Fibroblast of skin of left biceps (primary cell): ENCODE measurements at regions not wholly inside any gene's neighbourhood (a gene's known extent, or its start where the extent isn't known, plus 50 kb on each side); places are given as distances from the start of the nearest gene placed in this dataset.
"Not testable (repeated sequence)": the region's sequence is repeated elsewhere in the genome, so short reads cannot be mapped to it uniquely, and the experiment has no call there.

ENCODE experiments used
- DNase-seq, 2 experiments: peaks; one replicate each; pipeline ENCODE4 v3.0.0-alpha.2; 2013; ENCODE audit warnings: low read depth in 2 of 2

DNA sequence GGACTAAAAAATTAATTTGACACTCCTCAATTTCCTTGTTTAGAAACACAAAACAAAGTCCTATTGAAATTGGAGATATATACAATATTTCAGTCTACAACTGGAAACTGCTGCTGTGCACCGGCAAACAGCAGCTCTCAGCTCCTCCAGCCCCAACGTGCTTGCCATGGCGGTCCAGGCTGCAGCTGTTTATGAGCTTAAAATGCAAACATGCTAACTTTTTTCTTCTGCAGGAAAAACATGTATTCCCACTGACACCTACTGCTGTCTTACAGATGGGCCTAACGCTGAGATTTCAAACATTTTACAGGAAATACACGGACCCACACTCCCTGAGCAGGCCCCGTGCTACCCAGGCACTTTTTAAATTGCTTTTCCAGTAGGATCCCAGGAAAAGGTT lies 195.5 kb downstream of the BCL11A start:
- no peak for DNase-seq

DNA sequence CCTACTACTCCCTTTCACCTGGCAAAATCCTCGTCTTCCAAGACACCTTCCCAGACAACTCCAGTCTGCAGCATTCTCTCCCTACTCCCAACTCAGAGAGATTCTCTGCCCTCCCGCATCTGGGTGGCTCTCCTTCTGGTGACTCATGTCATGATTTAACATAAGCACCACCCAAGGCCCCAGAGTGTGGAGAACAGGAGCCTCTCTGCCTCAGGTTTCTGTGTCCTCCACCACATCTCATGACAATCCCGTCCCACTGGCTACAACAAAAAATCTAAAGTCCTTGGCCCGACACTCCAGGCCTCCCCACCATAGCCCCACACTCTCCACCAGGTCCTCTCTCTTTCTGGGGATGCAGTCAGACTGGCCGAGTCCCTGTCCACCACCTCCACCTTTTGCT lies 197.1 kb downstream of the BCL11A start:
- DNase-seq: no peak

DNA sequence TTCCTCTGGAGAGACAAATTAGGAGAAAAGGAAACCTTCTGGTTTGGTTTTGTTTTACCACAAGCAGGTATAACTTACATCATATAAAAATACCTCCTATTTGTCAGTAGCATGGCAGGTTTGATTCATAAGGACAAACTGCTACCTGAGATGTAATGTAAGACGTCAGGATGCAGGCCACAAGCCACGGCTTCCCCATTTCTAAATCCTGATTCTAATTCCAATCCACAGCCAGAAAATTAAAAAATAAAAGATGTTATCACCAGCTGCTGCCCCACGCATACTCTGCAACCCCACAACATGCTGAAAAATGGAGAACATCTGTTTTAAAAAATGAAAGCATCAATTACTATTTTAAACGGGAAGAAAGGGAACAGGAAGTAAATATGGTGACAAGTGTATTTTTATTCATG lies 197.6 kb downstream of the BCL11A start:
- no peak for DNase-seq

DNA sequence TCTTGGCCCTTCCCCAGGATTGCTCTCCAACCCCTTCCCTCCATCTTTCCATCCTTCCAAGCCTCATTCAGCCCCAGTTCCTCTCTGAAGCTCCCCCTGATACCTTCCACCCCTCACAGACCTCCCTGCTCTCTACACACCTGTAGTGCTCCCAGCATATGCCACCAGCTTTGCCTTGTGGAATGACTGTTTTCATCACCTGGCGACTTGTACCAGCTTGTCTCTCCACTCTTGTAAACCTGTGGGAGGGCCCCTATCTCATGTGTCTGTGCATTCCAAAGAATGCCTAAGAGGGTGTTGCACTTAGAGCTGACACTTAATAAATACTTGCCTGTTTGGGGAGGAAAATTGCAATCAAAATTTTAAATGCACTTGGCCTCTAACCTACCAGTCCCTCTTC lies 198.7 kb downstream of the BCL11A start:
- DNase-seq: no peak

DNA sequence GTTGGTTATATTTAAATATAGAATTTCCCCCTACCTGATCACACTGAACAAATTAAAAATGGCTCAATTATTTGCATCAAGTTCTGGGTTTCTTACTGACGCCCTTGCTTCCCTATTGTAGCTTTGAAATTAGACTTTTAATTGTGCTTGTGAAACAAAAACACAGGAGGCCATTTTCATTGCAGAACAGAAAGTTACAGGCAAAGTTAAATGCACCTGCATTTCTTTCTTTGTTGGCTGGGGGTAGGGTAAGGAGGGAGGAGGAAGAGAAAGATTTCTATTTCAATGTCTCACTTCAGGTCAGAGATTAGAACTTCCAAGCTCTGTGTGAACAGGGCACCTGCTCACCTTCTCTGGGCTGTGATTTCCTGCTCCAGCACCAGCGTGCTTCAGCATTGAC lies 199.6 kb downstream of the BCL11A start:
- DNase-seq: no peak

DNA sequence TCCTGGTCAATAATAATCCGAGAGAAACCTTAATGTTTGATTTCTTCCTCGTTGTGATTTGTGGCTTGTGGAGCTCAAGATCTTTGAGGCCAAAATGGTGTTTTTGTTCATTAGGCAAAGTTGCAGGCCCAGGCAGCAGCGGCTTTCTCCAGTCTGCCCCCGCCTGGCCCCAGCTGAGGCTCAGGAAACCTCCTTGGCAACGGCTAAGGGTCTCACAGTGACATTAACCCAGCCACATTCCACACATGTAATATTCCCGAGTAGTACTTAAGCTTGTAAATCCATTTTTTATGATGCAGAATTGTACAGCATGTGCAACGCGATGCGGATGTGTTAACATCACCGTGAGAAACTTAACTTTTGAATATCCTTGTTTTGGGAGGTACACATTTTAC lies 200.1 kb downstream of the BCL11A start:
- DNase-seq: no peak

DNA sequence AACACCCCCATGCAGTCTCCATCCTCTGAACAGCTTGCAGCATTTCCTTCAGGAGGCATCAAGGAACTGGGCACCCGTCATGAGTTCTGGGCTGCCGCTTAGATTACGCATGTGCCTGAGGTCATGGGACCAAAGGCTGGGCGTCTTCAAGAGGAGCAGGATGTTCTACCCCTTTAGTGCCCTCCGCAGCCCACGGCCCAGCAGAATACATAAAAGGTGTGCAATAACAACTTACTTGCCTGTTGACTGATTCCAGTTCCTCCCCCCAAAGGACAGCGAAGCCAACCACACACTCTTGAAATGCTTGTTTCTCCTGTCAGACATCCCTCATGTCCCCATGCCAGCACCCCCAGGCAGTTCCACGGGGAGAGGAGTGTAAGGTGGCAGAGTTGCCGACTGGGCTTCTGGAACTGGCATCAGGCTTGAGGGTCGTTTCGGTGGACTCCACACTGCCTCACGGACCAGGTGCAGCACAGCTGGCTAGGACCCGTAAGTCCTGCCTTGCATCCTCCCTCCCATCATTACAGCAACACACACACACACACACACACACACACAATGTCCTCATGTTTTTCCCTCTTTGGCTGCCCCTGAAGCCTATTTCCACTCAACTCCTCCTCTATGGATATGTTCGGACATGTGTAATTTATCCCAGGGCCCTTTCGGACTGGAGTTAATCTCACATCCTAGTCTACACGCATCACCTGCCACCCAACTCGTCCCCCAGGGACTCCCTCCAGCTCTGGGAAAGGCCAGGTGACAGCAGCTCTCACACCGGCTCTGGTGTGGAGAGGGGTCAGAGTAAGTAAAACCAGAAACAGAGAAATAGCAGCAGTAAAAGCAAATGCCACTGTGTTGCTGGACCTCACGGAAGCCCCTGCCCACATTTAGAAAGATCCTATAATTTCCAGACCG lies 200.7 kb downstream of the BCL11A start:
- DNase-seq: no peak

DNA sequence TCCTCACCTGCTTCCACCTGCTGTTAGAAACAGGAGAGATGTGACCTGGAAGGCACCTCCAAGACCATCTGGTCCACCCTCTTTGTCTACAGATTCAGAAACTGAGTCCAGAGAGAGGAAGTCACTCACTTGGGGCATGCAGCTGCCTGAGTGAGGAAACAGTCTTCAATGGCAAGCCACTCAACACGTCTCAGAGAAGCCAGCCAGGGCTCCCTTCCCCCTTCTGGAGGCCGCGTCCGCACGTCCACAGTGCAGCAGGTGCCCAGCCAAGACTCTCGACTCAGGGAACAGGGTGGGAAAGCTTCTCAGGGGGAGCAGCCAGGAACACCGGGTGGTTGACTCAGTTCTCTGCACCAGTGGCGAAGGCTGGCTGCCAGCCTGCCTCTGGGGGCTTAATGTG lies 201.7 kb downstream of the BCL11A start:
- DNase-seq: no peak

DNA sequence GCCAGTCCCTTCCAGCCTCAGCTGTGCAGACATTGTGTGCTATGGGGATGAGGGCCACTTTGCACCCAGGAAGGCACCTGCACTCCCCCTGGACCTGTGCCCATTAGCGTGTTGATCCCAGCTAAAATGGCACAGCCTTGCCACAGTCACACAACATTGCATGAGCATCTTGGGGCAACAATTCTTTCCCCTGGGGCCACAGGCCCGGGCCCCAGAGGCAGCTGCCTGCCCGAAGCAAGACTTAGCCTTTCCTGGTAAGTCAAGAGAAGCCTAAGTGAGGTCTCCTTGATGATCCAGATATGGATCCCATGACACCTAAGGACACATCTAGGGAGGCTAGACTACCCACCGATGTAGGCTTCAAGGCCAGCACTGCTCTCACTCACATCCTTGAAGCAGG lies 202.1 kb downstream of the BCL11A start:
- DNase-seq: no peak

DNA sequence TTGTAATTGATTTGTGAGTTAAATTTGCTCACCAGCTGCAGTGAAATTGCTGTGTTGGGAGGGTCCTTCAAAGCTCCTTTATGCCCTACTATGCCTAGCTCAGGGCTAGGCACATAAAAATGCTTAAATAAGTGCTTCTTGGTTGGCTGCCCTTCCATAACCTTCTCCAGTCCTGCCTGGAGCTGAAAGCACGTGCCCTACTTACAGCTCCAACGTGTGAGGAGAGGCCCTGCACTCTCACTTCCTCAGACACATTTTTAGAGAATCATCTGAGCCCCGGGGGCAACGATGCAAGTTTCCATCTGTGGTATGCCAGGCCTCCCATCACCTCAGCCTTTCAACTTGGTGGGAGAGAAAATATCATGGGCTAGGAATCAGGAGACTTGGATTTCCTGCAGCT lies 202.7 kb downstream of the BCL11A start:
- no peak for DNase-seq

DNA sequence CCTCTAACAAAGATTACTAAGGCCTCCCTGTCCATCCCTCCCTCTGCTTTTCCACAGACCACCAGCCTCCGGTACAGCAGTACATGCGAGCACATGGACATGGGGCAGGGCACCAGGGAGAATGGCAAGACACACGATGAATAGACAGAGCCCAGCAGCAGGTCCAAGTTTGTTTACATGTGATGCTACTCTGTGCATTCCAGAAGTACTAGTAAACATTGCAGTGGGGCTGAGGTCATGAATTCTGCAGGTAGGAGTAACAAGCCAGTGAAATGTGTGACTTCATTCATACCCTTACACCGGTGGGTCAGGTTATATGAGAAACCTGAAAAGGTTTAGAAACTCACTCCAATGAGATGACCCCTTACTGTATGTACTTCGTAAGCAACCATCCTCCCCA lies 205.7 kb downstream of the BCL11A start:
- no peak for DNase-seq

DNA sequence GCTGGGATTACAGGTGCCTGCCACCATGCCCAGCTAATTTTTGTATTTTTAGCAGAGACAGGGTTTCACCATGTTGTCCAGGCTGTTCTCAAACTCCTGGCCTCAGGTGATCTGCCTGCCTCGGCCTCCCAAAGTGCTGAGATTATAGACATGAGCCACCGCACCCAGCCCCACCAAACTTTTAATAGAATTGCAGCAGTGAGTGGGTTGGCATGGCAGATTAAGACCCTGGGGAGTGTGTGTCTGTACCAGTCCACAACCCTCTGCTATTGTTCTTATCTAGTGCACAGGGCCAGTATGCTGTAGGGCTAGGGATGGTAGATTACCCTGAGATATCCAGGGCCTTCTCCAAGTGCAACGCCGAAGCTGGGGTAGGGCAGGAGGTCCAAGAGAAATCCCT lies 211.0 kb downstream of the BCL11A start:
- not testable (repeated sequence) for DNase-seq

DNA sequence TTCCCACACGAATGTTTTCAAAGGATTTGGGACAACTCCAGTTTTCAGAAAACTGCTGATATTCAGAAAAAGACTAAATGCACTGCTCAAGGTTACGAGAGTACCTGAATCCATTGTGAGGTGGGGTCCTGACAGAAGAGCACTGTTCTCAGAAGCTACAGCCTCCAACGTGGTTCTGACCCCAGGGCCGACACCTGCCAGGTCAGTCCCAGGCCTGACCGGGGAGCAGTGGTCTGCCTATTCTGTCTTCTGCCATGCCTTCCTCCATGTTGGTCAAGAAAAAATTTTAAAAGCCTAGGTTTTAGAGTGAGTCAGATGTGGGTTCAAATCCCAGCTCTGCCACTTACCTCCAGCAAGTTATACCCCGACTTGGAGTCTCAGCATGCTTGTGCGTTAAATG lies 212.3 kb downstream of the BCL11A start:
- no peak for DNase-seq

DNA sequence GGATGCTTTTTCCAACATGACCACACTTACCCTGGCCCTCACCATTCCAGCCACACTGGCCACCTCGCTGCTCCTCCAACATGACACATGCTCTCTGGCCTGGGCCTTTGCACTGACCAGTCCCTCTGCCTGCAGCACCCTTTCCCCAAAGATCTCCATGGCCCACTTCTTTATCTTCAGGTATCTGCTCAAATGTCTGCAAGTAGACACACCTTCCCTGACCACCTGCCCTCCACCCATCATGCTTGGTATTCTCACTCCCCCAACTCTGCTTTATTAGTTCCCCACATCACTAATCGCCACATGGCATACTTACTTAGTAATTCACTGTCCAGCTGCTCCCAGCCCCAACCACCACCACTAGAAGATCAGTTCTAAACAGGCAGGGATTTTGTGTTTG lies 214.2 kb downstream of the BCL11A start:
- DNase-seq: no peak

DNA sequence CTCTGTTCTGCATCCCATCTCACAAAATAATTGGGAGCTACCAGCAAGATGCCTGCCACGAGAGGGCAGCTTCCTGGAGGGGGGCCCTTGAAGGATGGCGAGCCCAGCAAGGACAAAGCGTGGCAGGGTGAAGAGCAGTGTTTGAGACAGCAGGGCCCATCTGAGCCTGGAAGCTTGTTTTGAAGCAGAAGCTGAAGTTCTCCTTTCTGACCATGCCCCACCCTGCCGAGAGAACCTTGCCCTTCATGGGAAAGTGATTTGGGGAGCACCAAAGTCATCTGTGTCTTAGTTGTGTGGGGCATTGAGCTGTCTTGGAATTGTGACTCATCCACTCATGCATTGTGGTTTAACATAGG lies 216.3 kb downstream of the BCL11A start:
- DNase-seq: no peak

DNA sequence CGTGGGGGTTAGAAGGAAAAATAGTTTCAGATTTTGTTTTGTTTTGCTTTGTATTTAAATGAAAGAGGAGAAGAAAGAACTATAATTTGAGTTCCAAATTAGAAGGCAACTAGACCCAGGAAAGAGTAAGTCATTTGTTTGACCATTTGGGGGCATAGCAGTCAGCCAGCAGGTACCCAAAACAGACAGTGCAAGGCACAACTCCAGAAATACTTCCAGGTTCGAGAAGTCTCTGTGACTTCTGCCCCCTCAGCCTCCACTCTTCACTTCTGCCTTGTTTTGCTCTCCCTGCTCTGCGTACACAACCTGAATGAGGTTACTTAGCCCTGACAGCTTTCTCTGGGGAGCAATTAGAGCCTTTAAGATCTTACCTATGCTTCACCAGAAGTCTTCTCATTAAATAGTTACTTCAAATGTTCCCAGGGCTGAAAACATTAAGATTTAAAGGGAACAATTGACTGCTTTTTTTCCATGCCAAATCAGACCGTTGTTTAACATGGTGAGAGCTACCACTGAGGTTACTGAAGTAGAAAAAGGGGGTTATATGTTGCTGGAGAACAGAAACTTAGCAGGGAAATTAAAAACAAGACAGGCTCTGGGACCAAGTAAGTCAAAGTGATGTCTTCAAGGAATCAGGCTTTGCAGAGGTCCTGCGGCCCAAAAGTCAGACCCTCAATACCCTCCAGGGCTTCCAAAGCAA lies 216.9 kb downstream of the BCL11A start:
- no peak for DNase-seq

DNA sequence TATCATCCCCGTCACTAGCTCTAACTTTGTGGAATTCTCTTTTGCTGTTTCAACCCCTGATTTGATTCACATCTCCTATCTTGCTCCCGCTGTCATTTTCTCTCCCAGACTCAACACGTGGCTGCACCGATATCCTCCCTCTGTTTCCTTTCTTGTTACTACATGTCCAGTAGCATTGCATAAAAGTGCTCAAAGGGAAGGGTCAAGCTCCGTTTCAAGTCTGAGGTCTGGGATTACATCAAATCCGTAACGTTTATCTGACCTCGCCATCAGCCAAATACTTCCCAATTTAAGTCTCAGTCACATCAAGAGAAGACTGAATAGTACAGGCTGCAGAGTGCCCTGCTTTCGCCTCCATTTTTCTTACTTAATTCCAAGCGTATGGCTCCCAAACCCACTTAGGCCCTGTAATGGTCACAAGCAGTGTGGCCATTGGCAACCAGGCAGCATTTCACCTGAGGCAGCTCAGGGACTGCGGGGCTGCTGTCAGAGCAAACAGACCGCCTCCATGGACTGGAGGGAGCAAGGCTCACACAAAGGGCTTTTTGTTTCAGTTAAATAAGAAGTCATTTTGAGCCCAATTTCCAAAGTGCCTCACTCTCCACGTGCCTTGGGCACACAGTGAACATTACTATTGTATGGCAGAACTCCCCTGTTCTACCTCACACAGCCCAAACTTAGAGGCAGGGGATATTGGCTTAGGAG lies 217.8 kb downstream of the BCL11A start:
- no peak for DNase-seq

DNA sequence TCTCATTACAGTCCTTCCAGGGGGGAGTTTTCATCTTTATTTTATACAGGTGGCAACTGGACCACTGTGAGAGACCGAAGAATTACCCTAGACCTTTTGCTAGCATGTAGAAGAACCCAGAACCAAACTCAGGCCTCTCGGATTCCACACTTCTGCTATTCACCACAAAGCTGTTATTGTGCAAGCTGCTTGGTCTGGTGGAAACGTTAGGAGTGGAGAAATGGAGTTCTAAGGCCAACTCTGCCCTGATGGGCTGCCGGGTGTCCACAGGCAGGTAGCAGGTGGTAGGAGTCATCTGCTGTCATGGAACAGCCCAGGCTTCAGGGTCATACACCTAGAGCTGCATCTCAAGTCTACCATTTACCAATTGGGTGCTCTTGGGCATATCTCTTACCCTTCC lies 218.8 kb downstream of the BCL11A start:
- DNase-seq: no peak

DNA sequence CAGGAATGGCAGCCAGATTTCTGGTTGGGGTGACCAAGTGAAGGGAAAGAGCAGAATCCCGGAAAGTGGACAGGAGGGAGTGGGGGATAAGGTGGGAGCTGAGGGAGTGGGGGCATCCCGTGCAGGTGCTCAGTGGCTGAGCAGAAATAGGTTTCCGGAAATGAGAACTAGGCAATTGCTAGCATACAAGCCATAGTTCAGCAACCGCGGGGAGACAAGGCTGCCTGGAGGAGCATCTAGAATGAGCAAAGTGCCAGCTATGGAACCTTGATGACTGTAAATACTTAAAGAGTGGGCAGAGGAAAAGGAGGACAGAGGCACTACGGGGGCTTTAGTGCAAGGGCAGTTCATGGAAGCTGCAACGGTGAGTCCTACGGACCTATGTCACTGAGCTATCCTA lies 220.2 kb downstream of the BCL11A start:
- DNase-seq: no peak

DNA sequence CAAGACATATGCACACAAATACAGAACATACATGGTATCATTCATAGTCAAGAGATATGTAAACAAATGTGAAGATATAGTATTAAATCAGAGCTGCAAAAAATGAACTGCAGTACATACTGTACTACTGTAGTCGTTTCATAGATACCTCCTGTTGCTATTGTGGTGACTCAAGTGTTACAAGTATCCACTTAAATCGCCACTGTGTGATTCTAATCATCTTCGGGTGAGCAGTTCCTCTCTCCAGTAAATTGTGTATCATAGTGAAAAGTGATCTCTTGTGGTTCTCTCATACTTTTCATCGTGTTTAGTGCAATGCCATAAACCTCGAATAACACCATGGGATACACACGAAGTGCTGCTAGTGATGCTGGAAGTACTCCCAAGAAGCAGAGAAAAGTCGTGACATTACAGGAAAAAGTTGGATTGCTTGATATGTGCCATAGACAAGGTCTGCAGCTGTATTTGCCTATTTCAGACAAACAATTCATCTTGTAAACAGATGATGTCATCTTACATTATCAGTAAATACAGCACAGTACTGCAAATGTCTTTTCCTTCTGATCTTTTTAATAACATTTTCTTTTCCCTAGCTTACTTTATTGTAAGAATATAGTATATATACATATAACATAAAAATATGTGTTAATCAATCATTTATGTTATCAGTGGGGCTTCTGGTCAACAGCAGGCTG lies 222.2 kb downstream of the BCL11A start:
- no peak for DNase-seq

DNA sequence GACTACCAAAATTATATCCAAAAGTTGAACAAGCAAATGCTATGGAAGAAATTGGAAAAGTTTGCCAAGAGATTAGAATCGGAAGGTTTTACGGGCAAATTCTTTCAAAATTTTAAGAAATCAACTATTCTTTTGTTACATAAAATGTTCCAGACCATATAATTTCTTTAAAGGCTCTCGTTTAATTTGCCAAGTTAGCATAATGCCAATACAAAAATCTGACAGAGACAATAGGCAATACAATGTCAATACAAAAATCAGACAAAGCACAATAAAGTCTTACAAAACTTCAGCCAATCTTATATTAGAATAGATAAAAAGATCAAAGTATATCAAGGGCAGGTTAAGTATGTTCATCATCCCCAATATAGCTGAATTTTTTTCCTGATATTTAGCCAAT lies 224.2 kb downstream of the BCL11A start:
- no peak for DNase-seq

DNA sequence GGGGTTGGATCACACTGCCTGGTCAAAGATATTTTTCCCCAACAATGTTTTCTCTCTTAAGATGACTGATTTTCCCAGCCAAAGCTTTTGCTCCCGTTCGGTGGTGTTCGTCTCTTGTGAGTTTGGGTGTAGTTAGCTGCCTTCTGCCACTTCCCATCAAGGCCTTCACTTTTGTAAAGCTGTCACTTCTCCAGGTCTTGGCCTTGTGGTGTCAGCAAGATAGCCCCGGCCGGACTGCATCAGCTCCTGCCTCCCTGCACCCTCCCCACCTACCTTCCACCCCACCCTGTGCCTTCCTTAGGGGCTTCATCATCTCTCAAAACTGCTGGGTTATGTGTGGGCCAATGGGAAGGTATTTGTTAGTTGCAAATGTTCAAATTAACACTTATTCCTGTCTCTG lies 228.9 kb downstream of the BCL11A start:
- DNase-seq: no peak
